Neuronal stem cell (in vitro differentiated cells): ENCODE measurements at regions not wholly inside any gene's neighbourhood (a gene's known extent, or its start where the extent isn't known, plus 50 kb on each side); places are given as distances from the start of the nearest gene placed in this dataset.

Experiments
- DNase-seq: peaks from one replicate; pipeline ENCODE4 v3.0.0-alpha.2; 2013; ENCODE audit warnings: low spot score
- H2AFZ ChIP-seq: one replicate; pipeline ENCODE4 v1.6.1; 2013; ENCODE audit warnings: mild to moderate bottlenecking, low read length, inconsistent platforms
- H2AK5ac ChIP-seq: 2 replicates; pipeline ENCODE4 v1.6.1; 2013; ENCODE audit warnings: low read depth, mild to moderate bottlenecking, inconsistent platforms, low read length, moderate library complexity, mixed read lengths
- H2BK120ac ChIP-seq: 2 replicates; pipeline ENCODE4 v1.6.1; 2013; ENCODE audit warnings: low read depth, mild to moderate bottlenecking, inconsistent platforms, low read length, moderate library complexity, mixed read lengths
- H2BK12ac ChIP-seq: one replicate; pipeline ENCODE4 v1.6.1; 2013; ENCODE audit warnings: low read length, inconsistent platforms
- H2BK15ac ChIP-seq: 2 replicates; pipeline ENCODE4 v1.6.1; 2013; ENCODE audit warnings: mild to moderate bottlenecking, low read length, inconsistent platforms, mixed read lengths
- H2BK5ac ChIP-seq: one replicate; pipeline ENCODE4 v1.6.1; 2013; ENCODE audit warnings: inconsistent platforms, mild to moderate bottlenecking, low read length, moderate library complexity
- H3K14ac ChIP-seq: one replicate; pipeline ENCODE4 v1.6.1; 2013; ENCODE audit warnings: low read length, inconsistent platforms
- H3K18ac ChIP-seq: 2 replicates; pipeline ENCODE4 v1.6.1; 2013; ENCODE audit warnings: low read length, inconsistent platforms
- H3K23ac ChIP-seq: 2 replicates; pipeline ENCODE4 v1.6.1; 2013; ENCODE audit warnings: low read depth, mild to moderate bottlenecking, mixed read lengths, low read length, inconsistent platforms; ENCODE audit not compliant: poor library complexity
- H3K27ac ChIP-seq: replicated peaks from 3 replicates; pipeline ENCODE4 v1.5.1; 2013; ENCODE audit warnings: low read length, inconsistent platforms
- H3K27me3 ChIP-seq, 3 experiments: 2 replicates each; pipeline ENCODE4 v1.6.1; 2013; ENCODE audit warnings: low read length in 3 of 3, mild to moderate bottlenecking in 2 of 3, inconsistent platforms in 1 of 3, low read depth in 1 of 3, mixed read lengths in 1 of 3, moderate library complexity in 1 of 3; ENCODE audit not compliant: control insufficient read depth in 3 of 3, insufficient read depth in 3 of 3
- H3K36me3 ChIP-seq, 2 donors: replicated peaks in 1 of 2; 2 replicates each; pipeline ENCODE4 v1.6.1; 2013; ENCODE audit warnings: low read length in 2 of 2; ENCODE audit not compliant: control insufficient read depth in 2 of 2, insufficient read depth in 2 of 2
- H3K4ac ChIP-seq: 2 replicates; pipeline ENCODE4 v1.6.1; 2013; ENCODE audit warnings: inconsistent platforms, mild to moderate bottlenecking, low read length, moderate library complexity
- H3K4me1 ChIP-seq, 2 donors: 1 replicate in 1 of 2; 2 replicates in 1 of 2; pipeline ENCODE4 v1.6.1; 2013; ENCODE audit warnings: low read length in 2 of 2, low read depth in 1 of 2; ENCODE audit not compliant: control insufficient read depth in 2 of 2, insufficient read depth in 1 of 2
- H3K4me2 ChIP-seq: one replicate; pipeline ENCODE4 v1.6.1; 2013; ENCODE audit warnings: mild to moderate bottlenecking, low read length, inconsistent platforms; ENCODE audit not compliant: insufficient read depth, poor library complexity, severe bottlenecking
- H3K4me3 ChIP-seq, 2 donors: 2 replicates each; pipeline ENCODE4 v1.5.1; 2013; ENCODE audit warnings: low read length in 2 of 2, mild to moderate bottlenecking in 2 of 2, inconsistent platforms in 1 of 2, moderate library complexity in 1 of 2
- H3K79me1 ChIP-seq: one replicate; pipeline ENCODE4 v1.6.1; 2013; ENCODE audit warnings: low read depth, mild to moderate bottlenecking, inconsistent platforms, low read length, moderate library complexity
- H3K9ac ChIP-seq: one replicate; pipeline ENCODE4 v1.6.1; 2013; ENCODE audit warnings: mild to moderate bottlenecking, low read depth, low read length, inconsistent platforms; ENCODE audit not compliant: poor library complexity
- H3K9me3 ChIP-seq, 2 donors: replicated peaks in 1 of 2; 2 replicates each; pipeline versions ENCODE3 to v1.6.1; 2013; ENCODE audit warnings: low read length in 2 of 2, mild to moderate bottlenecking in 2 of 2, inconsistent platforms in 1 of 2, low read depth in 1 of 2, mixed read lengths in 1 of 2, moderate library complexity in 1 of 2; ENCODE audit not compliant: control insufficient read depth in 2 of 2, insufficient read depth in 1 of 2
- H4K8ac ChIP-seq: one replicate; pipeline ENCODE4 v1.6.1; 2013; ENCODE audit warnings: low read depth, mild to moderate bottlenecking, inconsistent platforms, low read length, moderate library complexity
- H4K91ac ChIP-seq: one replicate; pipeline ENCODE4 v1.6.1; 2013; ENCODE audit warnings: low read length, low read depth, mild to moderate bottlenecking, inconsistent platforms; ENCODE audit not compliant: poor library complexity
- WGBS, 2 donors: extraction: QIAGEN DNeasy Blood & Tissue Kit; methylation state at CpG; one replicate each; pipeline ENCODE4 v1.1.7; 2013; ENCODE audit warnings: missing lambda C conversion rate in 2 of 2, mixed read lengths in 1 of 2; ENCODE audit not compliant: insufficient read length in 2 of 2, insufficient replicate concordance in 1 of 2; ENCODE audit errors: extremely low coverage in 2 of 2; 5-methylcytosine and 5-hydroxymethylcytosine counted together

DNA sequence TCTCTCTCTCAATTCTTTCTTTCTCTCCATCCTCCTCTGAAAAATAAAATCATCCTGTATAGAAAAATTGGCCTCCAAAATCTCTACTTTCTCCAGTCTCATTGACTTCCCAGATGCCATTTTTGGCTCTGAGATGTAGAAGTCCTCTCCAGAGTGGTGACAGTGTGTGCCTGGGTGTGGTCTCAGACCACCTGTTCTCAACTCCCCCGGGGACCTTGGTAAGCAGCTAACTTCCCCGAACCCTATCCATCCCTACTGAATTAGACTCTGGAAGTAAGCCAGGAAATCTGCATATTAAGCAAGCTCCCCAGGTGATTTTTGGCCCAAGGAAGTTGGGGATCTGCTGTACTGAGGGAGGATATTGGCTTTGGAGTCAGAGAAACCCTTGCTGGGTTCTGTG is 120.5 kb downstream of the WDR11 start:
- no CpG with 5 or more reads among the region's 2 CpGs for WGBS, 2 donors
- H3K27me3 ChIP-seq, result peaks cover 0 to 7% (median 0%) of the 10 kb centered on the region in 3 experiments

GRCh38 chr10:120972259-120972658 is 121.1 kb downstream of the WDR11 start:
- H3K9ac ChIP-seq, result no peak overlapping the region
- no peak overlapping the region for H2AFZ ChIP-seq
- no peak overlapping the region for H3K4me2 ChIP-seq
- H2BK12ac ChIP-seq, result no peak overlapping the region
- H3K18ac ChIP-seq, result no peak overlapping the region
- no peak overlapping the region for H3K23ac ChIP-seq
- H3K27me3 ChIP-seq, result peaks cover 0 to 9% (median 0%) of the 10 kb centered on the region in 3 experiments
- no peak overlapping the region for H4K91ac ChIP-seq
- no peaks in the 10 kb centered on the region for H3K79me1 ChIP-seq
- peaks cover 0 to 8% of the 10 kb centered on the region in 2 donors for H3K9me3 ChIP-seq
- no peak overlapping the region for H2BK120ac ChIP-seq
- H3K4me3 ChIP-seq, result no peak overlapping the region
- no peak overlapping the region for H4K8ac ChIP-seq
- H2BK5ac ChIP-seq, result no peak overlapping the region
- no peaks in the 10 kb centered on the region for H3K4me1 ChIP-seq
- no peak for DNase-seq
- no peak overlapping the region for H2AK5ac ChIP-seq
- no peaks in the 10 kb centered on the region for H3K36me3 ChIP-seq
- no peak overlapping the region for H2BK15ac ChIP-seq
- no peak overlapping the region for H3K27ac ChIP-seq
- WGBS, 2 donors, result no CpG with 5 or more reads among the region's 2 CpGs
- no peak overlapping the region for H3K4ac ChIP-seq
- H3K14ac ChIP-seq, result no peak overlapping the region

More for the DNA sequence above, 120.5 kb downstream of the WDR11 start:
- no peak overlapping the region for H3K4me3 ChIP-seq
- H2AK5ac ChIP-seq, result no peak overlapping the region
- H3K36me3 ChIP-seq, result no peaks in the 10 kb centered on the region
- no peak for DNase-seq
- H3K14ac ChIP-seq, result no peak overlapping the region
- H2BK15ac ChIP-seq, result no peak overlapping the region
- no peaks in the 10 kb centered on the region for H3K4me1 ChIP-seq
- H3K18ac ChIP-seq, result no peak overlapping the region
- H2BK5ac ChIP-seq, result no peak overlapping the region
- H4K91ac ChIP-seq, result no peak overlapping the region
- no peak overlapping the region for H4K8ac ChIP-seq
- H3K79me1 ChIP-seq, result no peaks in the 10 kb centered on the region
- no peak overlapping the region for H2AFZ ChIP-seq
- H3K4ac ChIP-seq, result no peak overlapping the region
- H3K27ac ChIP-seq, result no peak overlapping the region
- H3K23ac ChIP-seq, result no peak overlapping the region
- H3K9me3 ChIP-seq, result peaks cover 0 to 8% of the 10 kb centered on the region in 2 donors
- no peak overlapping the region for H2BK12ac ChIP-seq
- no peak overlapping the region for H2BK120ac ChIP-seq
- no peak overlapping the region for H3K9ac ChIP-seq
- no peak overlapping the region for H3K4me2 ChIP-seq

- no peak for DNase-seq
- H2BK12ac ChIP-seq, result no peak overlapping the region
- H4K8ac ChIP-seq, result no peak overlapping the region
- H3K27ac ChIP-seq, result no peak overlapping the region
- H3K18ac ChIP-seq, result no peak overlapping the region
- H3K79me1 ChIP-seq, result no peaks in the 10 kb centered on the region
- no peak overlapping the region for H3K14ac ChIP-seq
- H3K4me2 ChIP-seq, result no peak overlapping the region
- H3K9me3 ChIP-seq, result peaks cover 2 to 8% of the 10 kb centered on the region in 2 donors
- no CpG with 5 or more reads among the region's 4 CpGs for WGBS, 2 donors
- H2AFZ ChIP-seq, result no peak overlapping the region
- peaks cover 0 to 8% of the 10 kb centered on the region in 2 donors for H3K4me1 ChIP-seq
- no peak overlapping the region for H2BK15ac ChIP-seq
- H3K4me3 ChIP-seq, result no peak overlapping the region
- no peak overlapping the region for H4K91ac ChIP-seq
- no peak overlapping the region for H3K4ac ChIP-seq
- H2BK5ac ChIP-seq, result no peak overlapping the region
- no peak overlapping the region for H2AK5ac ChIP-seq
- H3K9ac ChIP-seq, result no peak overlapping the region
- peaks cover 0 to 38% (median 16%) of the 10 kb centered on the region in 3 experiments for H3K27me3 ChIP-seq
- H3K36me3 ChIP-seq, result no peaks in the 10 kb centered on the region
- H3K23ac ChIP-seq, result no peak overlapping the region
- no peak overlapping the region for H2BK120ac ChIP-seq
Observed at GRCh38 chr10:120975072-120975867, 124.1 kb downstream of the WDR11 start.

DNA sequence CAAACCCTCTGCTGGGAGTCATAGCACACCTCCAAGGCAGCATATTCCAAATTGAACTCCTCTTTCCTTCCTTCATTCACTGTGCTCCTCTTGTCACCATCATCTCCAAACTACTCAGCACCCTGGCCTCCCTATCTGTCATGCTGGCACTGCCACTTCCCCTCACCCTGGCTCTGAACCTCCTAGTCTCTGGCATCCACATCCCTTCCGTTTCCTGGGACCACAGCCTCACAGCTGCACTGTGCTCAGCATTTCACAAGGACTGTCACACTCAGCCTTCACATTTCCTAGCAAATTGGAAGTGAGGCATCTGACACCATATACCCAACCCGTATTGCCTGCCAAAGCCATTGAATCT is 124.7 kb downstream of the WDR11 start:
- Histone ChIP-seq H3K4ac (no peak overlapping the region), H4K91ac (no peak overlapping the region), H3K18ac (no peak overlapping the region), H3K27ac (no peak overlapping the region), H3K4me2 (no peak overlapping the region), H2AFZ (no peak overlapping the region), H2BK15ac (no peak overlapping the region), H3K27me3 (peaks cover 0 to 44% (median 17%) of the 10 kb centered on the region in 3 experiments), H3K4me1 (peaks cover 0 to 11% of the 10 kb centered on the region in 2 donors), H2BK5ac (no peak overlapping the region), H3K9ac (no peak overlapping the region), H4K8ac (no peak overlapping the region), H2BK120ac (no peak overlapping the region), H3K23ac (no peak overlapping the region), H3K4me3 (no peak overlapping the region), H3K14ac (no peak overlapping the region), H3K79me1 (no peaks in the 10 kb centered on the region), H2AK5ac (no peak overlapping the region), H2BK12ac (no peak overlapping the region), H3K36me3 (no peaks in the 10 kb centered on the region), H3K9me3 (peaks cover 2 to 8% of the 10 kb centered on the region in 2 donors)
- no CpG with 5 or more reads among the region's 2 CpGs for WGBS, 2 donors
- DNase-seq, result no peak
